Retinal pigment epithelial cell (primary cell): ENCODE measurements at regions not wholly inside any gene's neighbourhood (a gene's known extent, or its start where the extent isn't known, plus 50 kb on each side); places are given as distances from the start of the nearest gene placed in this dataset.
"Not testable (repeated sequence)": the region's sequence is repeated elsewhere in the genome, so short reads cannot be mapped to it uniquely, and the experiment has no call there.

ENCODE experiments used
- DNase-seq: peaks from one replicate; pipeline ENCODE4 v3.0.0-alpha.2; 2010; ENCODE audit warnings: low read depth
- H3K4me3 ChIP-seq: 2 replicates; pipeline ENCODE4 v1.5.1; 2011; ENCODE audit warnings: mild to moderate bottlenecking, low read length, control low read depth, moderate library complexity
- CTCF ChIP-seq: conservative IDR thresholded peaks from 2 replicates; pipeline ENCODE4 v1.5.1; 2011; ENCODE audit warnings: low read depth, low read length, control low read depth, inconsistent platforms

- no peak overlapping the region for H3K4me3 ChIP-seq
- TF ChIP-seq CTCF: no peak
- DNase-seq: no peak
Measured at GRCh38 chr11:98495016-98495415, 525.7 kb upstream of the CNTN5 start.

- DNase-seq: no peak
- H3K4me3 ChIP-seq: no peak overlapping the region
- TF ChIP-seq CTCF: no peak
Measured at GRCh38 chr11:98495601-98496000, 525.1 kb upstream of the CNTN5 start.

- DNase-seq: no peak
- TF ChIP-seq CTCF: no peak
- no peak overlapping the region for H3K4me3 ChIP-seq
Measured at GRCh38 chr11:98507208-98507607, 513.5 kb upstream of the CNTN5 start.

- H3K4me3 ChIP-seq: no peak overlapping the region
- no peak for TF ChIP-seq CTCF
- DNase-seq: no peak
Measured at GRCh38 chr11:98512938-98513337, 507.8 kb upstream of the CNTN5 start.

- no peak overlapping the region for H3K4me3 ChIP-seq
- TF ChIP-seq CTCF: no peak
- DNase-seq: no peak
Measured at GRCh38 chr11:98531576-98531975, 489.2 kb upstream of the CNTN5 start.

- no peak overlapping the region for H3K4me3 ChIP-seq
- DNase-seq: no peak
- TF ChIP-seq CTCF: no peak
Measured at GRCh38 chr11:98536023-98536422, 484.7 kb upstream of the CNTN5 start.

- DNase-seq: not testable (repeated sequence)
Measured at GRCh38 chr11:98538358-98538757, 482.4 kb upstream of the CNTN5 start.

More at GRCh38 chr11:98538358-98538757, 482.4 kb upstream of the CNTN5 start:
- not testable (repeated sequence) for H3K4me3 ChIP-seq
